ENCODE measurements at regions not wholly inside any gene's neighbourhood (a gene's known extent, or its start where the extent isn't known, plus 50 kb on each side); places are given as distances from the start of the nearest gene placed in this dataset.

DNA sequence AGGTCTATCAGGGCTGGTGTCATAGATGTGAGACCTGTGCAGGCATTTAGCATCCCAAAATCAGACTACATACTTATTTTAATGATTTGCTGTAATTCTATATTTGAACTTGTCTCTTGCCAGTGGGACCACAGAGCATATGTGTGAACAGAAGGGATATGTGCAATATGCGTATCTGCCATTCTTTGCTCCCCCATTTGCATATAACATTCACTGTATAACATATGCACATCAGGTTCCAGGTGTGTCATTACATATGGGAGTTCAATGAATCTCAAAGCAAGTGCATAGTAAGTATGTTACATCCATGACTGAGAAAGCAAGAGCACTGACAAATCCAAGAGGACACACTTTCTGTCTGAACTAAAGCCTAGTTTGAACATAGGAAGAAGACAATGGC is 1115.1 kb upstream of the CNTN5 start (continued):
- TF ChIP-seq, protein P1, sequence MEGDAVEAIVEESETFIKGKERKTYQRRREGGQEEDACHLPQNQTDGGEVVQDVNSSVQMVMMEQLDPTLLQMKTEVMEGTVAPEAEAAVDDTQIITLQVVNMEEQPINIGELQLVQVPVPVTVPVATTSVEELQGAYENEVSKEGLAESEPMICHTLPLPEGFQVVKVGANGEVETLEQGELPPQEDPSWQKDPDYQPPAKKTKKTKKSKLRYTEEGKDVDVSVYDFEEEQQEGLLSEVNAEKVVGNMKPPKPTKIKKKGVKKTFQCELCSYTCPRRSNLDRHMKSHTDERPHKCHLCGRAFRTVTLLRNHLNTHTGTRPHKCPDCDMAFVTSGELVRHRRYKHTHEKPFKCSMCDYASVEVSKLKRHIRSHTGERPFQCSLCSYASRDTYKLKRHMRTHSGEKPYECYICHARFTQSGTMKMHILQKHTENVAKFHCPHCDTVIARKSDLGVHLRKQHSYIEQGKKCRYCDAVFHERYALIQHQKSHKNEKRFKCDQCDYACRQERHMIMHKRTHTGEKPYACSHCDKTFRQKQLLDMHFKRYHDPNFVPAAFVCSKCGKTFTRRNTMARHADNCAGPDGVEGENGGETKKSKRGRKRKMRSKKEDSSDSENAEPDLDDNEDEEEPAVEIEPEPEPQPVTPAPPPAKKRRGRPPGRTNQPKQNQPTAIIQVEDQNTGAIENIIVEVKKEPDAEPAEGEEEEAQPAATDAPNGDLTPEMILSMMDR (conservative IDR thresholded peaks at IDR 0.05; ENCODE audit: low read depth in 2 of 2), result no peak
- TF ChIP-seq CREB1 (CRISPR knock-in tag; IDR thresholded peaks at IDR 0.05; ENCODE audit: low read depth) (no peak), NANOG (IDR thresholded peaks at IDR 0.05; ENCODE audit: borderline replicate concordance) (no peak), EZH2 (IDR thresholded peaks at IDR 0.05; ENCODE audit: low read depth, unreplicated experiment) (no peak)

DNA sequence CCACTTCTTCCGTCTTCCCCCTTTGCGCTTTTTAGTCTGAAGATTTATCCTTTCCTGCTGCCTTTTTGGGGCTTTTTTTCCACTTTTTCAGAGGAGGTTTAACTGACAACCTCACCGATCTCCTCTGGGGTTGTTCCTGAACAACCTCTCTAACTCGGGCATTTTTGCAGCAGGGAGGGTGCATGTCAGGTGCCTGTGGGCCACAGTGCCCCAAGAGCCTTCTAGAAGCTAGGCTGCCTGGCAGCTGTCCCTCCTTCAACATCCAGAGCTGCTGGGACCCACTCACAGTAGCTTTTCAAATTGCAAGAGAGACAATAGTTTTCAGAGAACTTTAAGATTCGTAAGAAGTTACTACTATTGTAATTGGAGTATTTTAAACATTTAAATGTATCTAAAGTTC is 1112.4 kb upstream of the CNTN5 start:
- ATAC-seq, result no peak; the same call in 2 of the 3 replicates
- Histone ChIP-seq H3K79me2 (replicated peaks; ENCODE audit: insufficient read depth) (no peaks in the 10 kb centered on the region), H3K9me2 (ENCODE audit: insufficient read depth) (no peaks in the 10 kb centered on the region), H2AFZ (peak overlapping the region; percentile 6; the same call in 1 of the 2 replicates), H3K27ac (ENCODE audit: low read depth) (no peak overlapping the region), H4K20me1 (replicated peaks; ENCODE audit: insufficient read depth) (no peaks in the 10 kb centered on the region), H3K27me3 (ENCODE audit: insufficient read depth) (no peaks in the 10 kb centered on the region), H3K36me3 (ENCODE audit: insufficient read depth) (no peaks in the 10 kb centered on the region), H3K4me3 (no peak overlapping the region), H3K4me2 (no peak overlapping the region), H3F3A (replicated peaks; ENCODE audit: low read depth) (no peaks in the 10 kb centered on the region), H3K4me1 (ENCODE audit: insufficient read depth) (no peaks in the 10 kb centered on the region)
- no peak overlapping the region for H3K27ac Mint-ChIP-seq
- H3K4me3 Mint-ChIP-seq, result no peak overlapping the region
- DNase-seq (ENCODE audit: low spot score), result peak; percentile 29
- no peaks in the 10 kb centered on the region for H3K9me3 Mint-ChIP-seq
- no peaks in the 10 kb centered on the region for H3K36me3 Mint-ChIP-seq (ENCODE audit: low read depth)
- H3K4me1 Mint-ChIP-seq, result no peaks in the 10 kb centered on the region
- H3K27me3 Mint-ChIP-seq (ENCODE audit: insufficient read depth, low read depth, poor library complexity), result no peaks in the 10 kb centered on the region
- TF ChIP-seq STAT1 (IDR thresholded peaks at IDR 0.05; ENCODE audit: unreplicated experiment) (no peak), EZH2phosphoT487 (IDR thresholded peaks at IDR 0.05; ENCODE audit: unreplicated experiment) (no peak), JUNB (IDR thresholded peaks at IDR 0.05; ENCODE audit: unreplicated experiment) (no peak), CREB1 (CRISPR knock-in tag; IDR thresholded peaks at IDR 0.05; ENCODE audit: low read depth) (no peak), ZNF114 (CRISPR knock-in tag; IDR thresholded peaks at IDR 0.05) (no peak), POLR2AphosphoS5 (IDR thresholded peaks at IDR 0.05; ENCODE audit: low read depth) (no peak), EZH2 (IDR thresholded peaks at IDR 0.05; ENCODE audit: low read depth, unreplicated experiment) (no peak), NANOG (IDR thresholded peaks at IDR 0.05; ENCODE audit: borderline replicate concordance) (no peak)
- TF ChIP-seq, protein P2, sequence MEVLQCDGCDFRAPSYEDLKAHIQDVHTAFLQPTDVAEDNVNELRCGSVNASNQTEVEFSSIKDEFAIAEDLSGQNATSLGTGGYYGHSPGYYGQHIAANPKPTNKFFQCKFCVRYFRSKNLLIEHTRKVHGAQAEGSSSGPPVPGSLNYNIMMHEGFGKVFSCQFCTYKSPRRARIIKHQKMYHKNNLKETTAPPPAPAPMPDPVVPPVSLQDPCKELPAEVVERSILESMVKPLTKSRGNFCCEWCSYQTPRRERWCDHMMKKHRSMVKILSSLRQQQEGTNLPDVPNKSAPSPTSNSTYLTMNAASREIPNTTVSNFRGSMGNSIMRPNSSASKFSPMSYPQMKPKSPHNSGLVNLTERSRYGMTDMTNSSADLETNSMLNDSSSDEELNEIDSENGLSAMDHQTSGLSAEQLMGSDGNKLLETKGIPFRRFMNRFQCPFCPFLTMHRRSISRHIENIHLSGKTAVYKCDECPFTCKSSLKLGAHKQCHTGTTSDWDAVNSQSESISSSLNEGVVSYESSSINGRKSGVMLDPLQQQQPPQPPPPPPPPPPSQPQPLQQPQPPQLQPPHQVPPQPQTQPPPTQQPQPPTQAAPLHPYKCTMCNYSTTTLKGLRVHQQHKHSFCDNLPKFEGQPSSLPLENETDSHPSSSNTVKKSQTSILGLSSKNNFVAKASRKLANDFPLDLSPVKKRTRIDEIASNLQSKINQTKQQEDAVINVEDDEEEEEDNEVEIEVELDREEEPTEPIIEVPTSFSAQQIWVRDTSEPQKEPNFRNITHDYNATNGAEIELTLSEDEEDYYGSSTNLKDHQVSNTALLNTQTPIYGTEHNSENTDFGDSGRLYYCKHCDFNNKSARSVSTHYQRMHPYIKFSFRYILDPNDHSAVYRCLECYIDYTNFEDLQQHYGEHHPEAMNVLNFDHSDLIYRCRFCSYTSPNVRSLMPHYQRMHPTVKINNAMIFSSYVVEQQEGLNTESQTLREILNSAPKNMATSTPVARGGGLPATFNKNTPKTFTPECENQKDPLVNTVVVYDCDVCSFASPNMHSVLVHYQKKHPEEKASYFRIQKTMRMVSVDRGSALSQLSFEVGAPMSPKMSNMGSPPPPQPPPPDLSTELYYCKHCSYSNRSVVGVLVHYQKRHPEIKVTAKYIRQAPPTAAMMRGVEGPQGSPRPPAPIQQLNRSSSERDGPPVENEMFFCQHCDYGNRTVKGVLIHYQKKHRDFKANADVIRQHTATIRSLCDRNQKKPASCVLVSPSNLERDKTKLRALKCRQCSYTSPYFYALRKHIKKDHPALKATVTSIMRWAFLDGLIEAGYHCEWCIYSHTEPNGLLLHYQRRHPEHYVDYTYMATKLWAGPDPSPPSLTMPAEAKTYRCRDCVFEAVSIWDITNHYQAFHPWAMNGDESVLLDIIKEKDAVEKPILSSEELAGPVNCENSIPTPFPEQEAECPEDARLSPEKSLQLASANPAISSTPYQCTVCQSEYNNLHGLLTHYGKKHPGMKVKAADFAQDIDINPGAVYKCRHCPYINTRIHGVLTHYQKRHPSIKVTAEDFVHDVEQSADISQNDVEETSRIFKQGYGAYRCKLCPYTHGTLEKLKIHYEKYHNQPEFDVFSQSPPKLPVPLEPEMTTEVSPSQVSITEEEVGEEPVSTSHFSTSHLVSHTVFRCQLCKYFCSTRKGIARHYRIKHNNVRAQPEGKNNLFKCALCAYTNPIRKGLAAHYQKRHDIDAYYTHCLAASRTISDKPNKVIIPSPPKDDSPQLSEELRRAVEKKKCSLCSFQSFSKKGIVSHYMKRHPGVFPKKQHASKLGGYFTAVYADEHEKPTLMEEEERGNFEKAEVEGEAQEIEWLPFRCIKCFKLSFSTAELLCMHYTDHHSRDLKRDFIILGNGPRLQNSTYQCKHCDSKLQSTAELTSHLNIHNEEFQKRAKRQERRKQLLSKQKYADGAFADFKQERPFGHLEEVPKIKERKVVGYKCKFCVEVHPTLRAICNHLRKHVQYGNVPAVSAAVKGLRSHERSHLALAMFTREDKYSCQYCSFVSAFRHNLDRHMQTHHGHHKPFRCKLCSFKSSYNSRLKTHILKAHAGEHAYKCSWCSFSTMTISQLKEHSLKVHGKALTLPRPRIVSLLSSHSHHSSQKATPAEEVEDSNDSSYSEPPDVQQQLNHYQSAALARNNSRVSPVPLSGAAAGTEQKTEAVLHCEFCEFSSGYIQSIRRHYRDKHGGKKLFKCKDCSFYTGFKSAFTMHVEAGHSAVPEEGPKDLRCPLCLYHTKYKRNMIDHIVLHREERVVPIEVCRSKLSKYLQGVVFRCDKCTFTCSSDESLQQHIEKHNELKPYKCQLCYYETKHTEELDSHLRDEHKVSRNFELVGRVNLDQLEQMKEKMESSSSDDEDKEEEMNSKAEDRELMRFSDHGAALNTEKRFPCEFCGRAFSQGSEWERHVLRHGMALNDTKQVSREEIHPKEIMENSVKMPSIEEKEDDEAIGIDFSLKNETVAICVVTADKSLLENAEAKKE (CRISPR knock-in tag; IDR thresholded peaks at IDR 0.05), result no peak
- TF ChIP-seq, protein P3, sequence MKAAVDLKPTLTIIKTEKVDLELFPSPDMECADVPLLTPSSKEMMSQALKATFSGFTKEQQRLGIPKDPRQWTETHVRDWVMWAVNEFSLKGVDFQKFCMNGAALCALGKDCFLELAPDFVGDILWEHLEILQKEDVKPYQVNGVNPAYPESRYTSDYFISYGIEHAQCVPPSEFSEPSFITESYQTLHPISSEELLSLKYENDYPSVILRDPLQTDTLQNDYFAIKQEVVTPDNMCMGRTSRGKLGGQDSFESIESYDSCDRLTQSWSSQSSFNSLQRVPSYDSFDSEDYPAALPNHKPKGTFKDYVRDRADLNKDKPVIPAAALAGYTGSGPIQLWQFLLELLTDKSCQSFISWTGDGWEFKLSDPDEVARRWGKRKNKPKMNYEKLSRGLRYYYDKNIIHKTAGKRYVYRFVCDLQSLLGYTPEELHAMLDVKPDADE (IDR thresholded peaks at IDR 0.05), result no peak
- TF ChIP-seq, protein P4, sequence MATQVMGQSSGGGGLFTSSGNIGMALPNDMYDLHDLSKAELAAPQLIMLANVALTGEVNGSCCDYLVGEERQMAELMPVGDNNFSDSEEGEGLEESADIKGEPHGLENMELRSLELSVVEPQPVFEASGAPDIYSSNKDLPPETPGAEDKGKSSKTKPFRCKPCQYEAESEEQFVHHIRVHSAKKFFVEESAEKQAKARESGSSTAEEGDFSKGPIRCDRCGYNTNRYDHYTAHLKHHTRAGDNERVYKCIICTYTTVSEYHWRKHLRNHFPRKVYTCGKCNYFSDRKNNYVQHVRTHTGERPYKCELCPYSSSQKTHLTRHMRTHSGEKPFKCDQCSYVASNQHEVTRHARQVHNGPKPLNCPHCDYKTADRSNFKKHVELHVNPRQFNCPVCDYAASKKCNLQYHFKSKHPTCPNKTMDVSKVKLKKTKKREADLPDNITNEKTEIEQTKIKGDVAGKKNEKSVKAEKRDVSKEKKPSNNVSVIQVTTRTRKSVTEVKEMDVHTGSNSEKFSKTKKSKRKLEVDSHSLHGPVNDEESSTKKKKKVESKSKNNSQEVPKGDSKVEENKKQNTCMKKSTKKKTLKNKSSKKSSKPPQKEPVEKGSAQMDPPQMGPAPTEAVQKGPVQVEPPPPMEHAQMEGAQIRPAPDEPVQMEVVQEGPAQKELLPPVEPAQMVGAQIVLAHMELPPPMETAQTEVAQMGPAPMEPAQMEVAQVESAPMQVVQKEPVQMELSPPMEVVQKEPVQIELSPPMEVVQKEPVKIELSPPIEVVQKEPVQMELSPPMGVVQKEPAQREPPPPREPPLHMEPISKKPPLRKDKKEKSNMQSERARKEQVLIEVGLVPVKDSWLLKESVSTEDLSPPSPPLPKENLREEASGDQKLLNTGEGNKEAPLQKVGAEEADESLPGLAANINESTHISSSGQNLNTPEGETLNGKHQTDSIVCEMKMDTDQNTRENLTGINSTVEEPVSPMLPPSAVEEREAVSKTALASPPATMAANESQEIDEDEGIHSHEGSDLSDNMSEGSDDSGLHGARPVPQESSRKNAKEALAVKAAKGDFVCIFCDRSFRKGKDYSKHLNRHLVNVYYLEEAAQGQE (IDR thresholded peaks at IDR 0.05; ENCODE audit: unreplicated experiment), result no peak

Data from GM23338 (cell line).